ENCODE measurements at regions not wholly inside any gene's neighbourhood (a gene's known extent, or its start where the extent isn't known, plus 50 kb on each side); places are given as distances from the start of the nearest gene placed in this dataset.

DNA sequence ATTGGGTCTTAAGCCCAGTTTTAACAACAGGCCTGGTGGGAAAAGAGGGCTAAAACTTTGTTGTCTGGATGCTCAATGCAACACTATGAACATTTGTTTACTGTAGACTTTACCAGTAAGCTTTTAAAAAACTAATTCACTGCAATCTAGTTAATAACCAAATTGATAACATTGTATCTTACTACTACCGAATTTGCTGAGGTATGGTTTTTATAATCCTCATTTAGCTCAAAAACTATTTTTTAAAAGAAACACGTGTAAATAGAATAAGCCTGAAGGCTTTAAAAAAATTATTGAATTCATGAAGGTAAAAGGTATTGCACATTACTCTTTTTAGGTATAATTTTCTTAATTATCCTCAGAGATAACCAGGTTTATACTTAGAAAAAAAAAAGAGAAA lies 500.6 kb downstream of the RWDD3 start:
- ATAC-seq (no peak), DNase-seq (no peak)
- Mint-ChIP-seq H3K27ac (no peak overlapping the region), H3K36me3 (ENCODE audit: low read depth) (no peaks in the 10 kb centered on the region), H3K9me3 (peaks cover 15% of the 10 kb centered on the region), H3K27me3 (no peaks in the 10 kb centered on the region), H3K4me3 (no peak overlapping the region), H3K4me1 (ENCODE audit: low read depth) (no peaks in the 10 kb centered on the region)
- ChIA-PET POLR2A (no interaction called here), CTCF (no interaction called here)
- intact Hi-C loops (cut with micrococcal nuclease), result no loop called here
- TF ChIP-seq, protein P1, sequence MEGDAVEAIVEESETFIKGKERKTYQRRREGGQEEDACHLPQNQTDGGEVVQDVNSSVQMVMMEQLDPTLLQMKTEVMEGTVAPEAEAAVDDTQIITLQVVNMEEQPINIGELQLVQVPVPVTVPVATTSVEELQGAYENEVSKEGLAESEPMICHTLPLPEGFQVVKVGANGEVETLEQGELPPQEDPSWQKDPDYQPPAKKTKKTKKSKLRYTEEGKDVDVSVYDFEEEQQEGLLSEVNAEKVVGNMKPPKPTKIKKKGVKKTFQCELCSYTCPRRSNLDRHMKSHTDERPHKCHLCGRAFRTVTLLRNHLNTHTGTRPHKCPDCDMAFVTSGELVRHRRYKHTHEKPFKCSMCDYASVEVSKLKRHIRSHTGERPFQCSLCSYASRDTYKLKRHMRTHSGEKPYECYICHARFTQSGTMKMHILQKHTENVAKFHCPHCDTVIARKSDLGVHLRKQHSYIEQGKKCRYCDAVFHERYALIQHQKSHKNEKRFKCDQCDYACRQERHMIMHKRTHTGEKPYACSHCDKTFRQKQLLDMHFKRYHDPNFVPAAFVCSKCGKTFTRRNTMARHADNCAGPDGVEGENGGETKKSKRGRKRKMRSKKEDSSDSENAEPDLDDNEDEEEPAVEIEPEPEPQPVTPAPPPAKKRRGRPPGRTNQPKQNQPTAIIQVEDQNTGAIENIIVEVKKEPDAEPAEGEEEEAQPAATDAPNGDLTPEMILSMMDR (IDR thresholded peaks at IDR 0.05), result no peak

DNA sequence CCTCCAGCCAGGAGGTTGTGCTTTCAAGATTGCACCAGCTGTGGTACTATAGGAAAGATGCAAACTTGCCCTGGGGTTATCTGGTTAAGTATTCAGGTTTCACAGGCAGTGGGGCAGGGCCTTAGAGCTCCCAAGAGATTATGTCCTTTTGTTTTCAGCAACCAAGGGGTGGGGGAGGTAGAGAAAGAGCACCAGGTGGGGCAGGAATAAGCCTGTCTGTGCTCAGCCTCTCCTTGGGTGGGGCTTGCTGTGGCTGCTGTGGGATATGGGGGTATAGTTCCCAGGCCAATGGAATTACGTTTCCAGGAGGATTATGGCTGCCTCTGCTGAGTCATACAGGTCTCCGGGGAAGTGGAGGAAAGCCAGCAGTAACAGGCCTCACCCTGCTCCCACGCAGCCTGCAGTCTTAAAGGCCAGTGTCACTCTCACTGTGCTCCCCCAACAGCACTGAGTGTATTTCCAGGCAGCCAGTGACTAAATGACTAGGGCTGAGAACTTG lies 508.6 kb downstream of the RWDD3 start:
- DNase-seq (no peak), ATAC-seq (no peak)
- Mint-ChIP-seq H3K27ac (no peak overlapping the region), H3K4me1 (ENCODE audit: low read depth) (no peaks in the 10 kb centered on the region), H3K27me3 (no peaks in the 10 kb centered on the region), H3K9me3 (peaks cover 4% of the 10 kb centered on the region), H3K4me3 (no peak overlapping the region), H3K36me3 (ENCODE audit: low read depth) (no peaks in the 10 kb centered on the region)
- CTCF ChIA-PET, result no interaction called here
- TF ChIP-seq, protein P1 (IDR thresholded peaks at IDR 0.05), result no peak
- POLR2A ChIA-PET, result interaction anchor here (0.8 kb wide), 1 partner anchor 66 kb away, joined by 4 read pairs; no protein-coding TSS in a partner anchor
- intact Hi-C loops (cut with micrococcal nuclease), result no loop called here

DNA sequence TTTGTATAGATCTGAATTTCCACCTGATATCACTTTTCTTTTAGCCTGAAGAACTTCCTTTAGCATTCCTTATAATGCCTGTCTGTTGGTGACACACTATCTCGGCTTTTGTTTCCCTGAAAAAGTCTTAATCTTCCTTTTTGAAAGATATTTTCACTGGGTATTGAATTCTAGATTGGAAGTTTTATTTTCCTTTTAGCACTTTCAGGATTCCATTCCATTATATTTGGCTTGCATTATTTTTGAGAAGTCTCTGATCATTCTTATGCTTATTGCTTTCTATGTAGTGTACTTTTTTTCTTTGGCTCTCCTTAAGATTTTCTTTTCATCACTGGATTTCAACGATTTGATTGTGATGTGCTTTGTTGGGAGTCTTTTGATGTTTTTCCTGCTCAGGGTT lies 510.7 kb downstream of the RWDD3 start:
- intact Hi-C loops (cut with micrococcal nuclease), result no loop called here
- POLR2A ChIA-PET, result no interaction called here
- ATAC-seq (no peak), DNase-seq (no peak)
- Mint-ChIP-seq H3K9me3 (peaks cover 2% of the 10 kb centered on the region), H3K36me3 (ENCODE audit: low read depth) (no peaks in the 10 kb centered on the region), H3K4me1 (ENCODE audit: low read depth) (no peaks in the 10 kb centered on the region), H3K27me3 (no peaks in the 10 kb centered on the region), H3K4me3 (no peak overlapping the region), H3K27ac (no peak overlapping the region)
- CTCF ChIA-PET, result no interaction called here
- TF ChIP-seq, protein P1 (IDR thresholded peaks at IDR 0.05), result no peak

DNA sequence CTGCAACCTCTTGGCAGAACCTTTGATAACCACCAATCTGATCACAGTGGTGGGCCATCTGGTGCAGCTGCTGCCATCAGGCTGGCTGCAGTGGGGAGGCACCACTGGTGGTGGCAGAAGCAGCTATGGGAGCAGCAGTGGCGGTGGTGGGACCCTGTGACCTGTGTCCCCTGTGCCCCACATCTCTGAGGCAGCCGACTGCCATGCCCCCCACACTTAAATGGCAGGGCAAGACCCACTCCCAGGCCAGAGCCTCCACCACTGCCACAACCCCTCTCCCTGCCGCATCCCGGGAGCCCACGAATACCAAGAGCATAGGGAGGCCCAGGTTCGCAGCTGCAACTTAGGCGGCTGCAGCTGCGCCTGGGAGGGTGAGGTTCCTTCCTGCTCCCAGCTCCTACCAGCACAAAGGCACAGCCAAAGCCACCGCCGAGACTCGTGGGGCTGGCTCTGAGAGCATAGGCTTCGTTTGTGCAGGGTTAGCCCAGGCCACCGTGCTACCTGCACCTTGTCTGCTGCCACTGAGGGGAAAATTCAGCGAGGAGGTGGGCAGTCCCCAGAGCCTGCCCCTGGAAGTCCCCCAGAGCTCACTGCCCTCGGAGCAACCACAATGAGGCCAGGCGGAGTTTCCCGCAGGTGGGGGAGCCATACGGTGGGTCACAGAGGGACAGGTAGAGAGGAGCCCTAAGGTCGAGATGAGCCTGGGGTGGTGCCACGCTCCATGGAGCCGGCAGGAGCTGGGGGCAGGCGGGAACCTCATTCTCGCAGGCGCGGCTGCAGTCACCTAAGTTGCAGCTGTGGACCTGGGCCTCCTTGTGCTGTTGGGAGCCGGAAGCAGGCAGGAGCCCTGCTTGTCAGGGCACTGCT lies 518.7 kb downstream of the RWDD3 start:
- CTCF ChIA-PET, result no interaction called here
- peaks cover 1% of the 10 kb centered on the region for H3K36me3 Mint-ChIP-seq (ENCODE audit: low read depth)

More for the DNA sequence above, 518.7 kb downstream of the RWDD3 start:
- Mint-ChIP-seq H3K4me1 (ENCODE audit: low read depth) (no peaks in the 10 kb centered on the region), H3K27me3 (no peaks in the 10 kb centered on the region), H3K4me3 (no peak overlapping the region), H3K27ac (no peak overlapping the region), H3K9me3 (peaks cover 15% of the 10 kb centered on the region)
- no peak for ATAC-seq
- POLR2A ChIA-PET, result no interaction called here
- no peak for DNase-seq
- TF ChIP-seq, protein P1 (IDR thresholded peaks at IDR 0.05), result no peak
- intact Hi-C loops (cut with micrococcal nuclease), result no loop called here

All from activated CD8-positive, alpha-beta T cell treated with anti-CD3 and anti-CD28 coated beads for 36 hours (primary cell).